Activated B cell treated with CpG ODN at 0.5 μM for 24 hours (primary cell): ENCODE measurements at regions not wholly inside any gene's neighbourhood (a gene's known extent, or its start where the extent isn't known, plus 50 kb on each side); places are given as distances from the start of the nearest gene placed in this dataset.

Source experiments
- ATAC-seq: fragments of 200-7000 bp; cut with Tn5 transposase; one replicate; pipeline ENCODE4 v1.10.0; 2021; ENCODE audit warnings: low read depth, mild to moderate bottlenecking, moderate library complexity
- CTCF ChIA-PET: fragments of 350-600 bp; sonication (Branson Sonifier 250); formaldehyde crosslinking; loops from one replicate; lab custom pipeline; 2021; ENCODE audit warnings: antibody characterized with exemption; lab: Charles Lee
- POLR2A ChIA-PET: fragments of 350-600 bp; sonication (Branson Sonifier 250); formaldehyde crosslinking; loops from one replicate; lab custom pipeline; 2021; ENCODE audit warnings: antibody characterized with exemption; lab: Charles Lee
- DNase-seq: peaks from one replicate; pipeline ENCODE4 v3.0.0; 2022
- H3K27ac Mint-ChIP-seq: one replicate; pipeline ENCODE4 v1.8.0; 2020; ENCODE audit warnings: mixed read lengths
- H3K27me3 Mint-ChIP-seq: one replicate; pipeline ENCODE4 v1.8.0; 2021; ENCODE audit warnings: mixed read lengths
- H3K36me3 Mint-ChIP-seq: one replicate; pipeline ENCODE4 v1.8.0; 2021; ENCODE audit warnings: low read depth, mixed read lengths
- H3K4me1 Mint-ChIP-seq: one replicate; pipeline ENCODE4 v1.8.0; 2021; ENCODE audit warnings: mixed read lengths
- H3K4me3 Mint-ChIP-seq: one replicate; pipeline ENCODE4 v1.8.0; 2020; ENCODE audit warnings: mild to moderate bottlenecking, mixed read lengths
- H3K9me3 Mint-ChIP-seq: one replicate; pipeline ENCODE4 v1.8.0; 2020; ENCODE audit warnings: mixed read lengths
- CTCF ChIP-seq: fragments of 200-600 bp; IDR thresholded peaks from one replicate; pipeline ENCODE4 v1.8.0; 2022; ENCODE audit warnings: antibody characterized with exemption, mild to moderate bottlenecking
- intact Hi-C: fragments of 100-400 bp; cut with micrococcal nuclease; formaldehyde crosslinking; loops from one replicate; pipeline ENCODE4 v1.15.1; 2024

- Mint-ChIP-seq H3K9me3 (peaks cover 27% of the 10 kb centered on the region), H3K36me3 (peaks cover 3% of the 10 kb centered on the region), H3K27me3 (peaks cover 11% of the 10 kb centered on the region), H3K27ac (no peak overlapping the region), H3K4me1 (no peaks in the 10 kb centered on the region), H3K4me3 (no peak overlapping the region)
- ChIA-PET POLR2A (no interaction called here), CTCF (no interaction called here)
- intact Hi-C loops, result no loop called here
- no peak for ATAC-seq
- TF ChIP-seq CTCF, result no peak
- DNase-seq, result no peak
These were observed 93.8 kb upstream of the KBTBD8 start for GRCh38 chr3:66904336-66904735.

- no peak for TF ChIP-seq CTCF
- no peak for DNase-seq
- no peak for ATAC-seq
- Mint-ChIP-seq H3K4me1 (no peaks in the 10 kb centered on the region), H3K4me3 (no peak overlapping the region), H3K9me3 (peaks cover 25% of the 10 kb centered on the region), H3K36me3 (peaks cover 3% of the 10 kb centered on the region), H3K27me3 (peaks cover 11% of the 10 kb centered on the region), H3K27ac (no peak overlapping the region)
- ChIA-PET CTCF (no interaction called here), POLR2A (no interaction called here)
- intact Hi-C loops, result no loop called here
These were observed 93.1 kb upstream of the KBTBD8 start for GRCh38 chr3:66904831-66905493.

GRCh38 chr3:66907136-66907535 is 91.0 kb upstream of the KBTBD8 start:
- ChIA-PET POLR2A (no interaction called here), CTCF (no interaction called here)
- Mint-ChIP-seq H3K4me1 (no peaks in the 10 kb centered on the region), H3K27ac (no peak overlapping the region), H3K27me3 (peaks cover 11% of the 10 kb centered on the region), H3K4me3 (no peak overlapping the region), H3K9me3 (peaks cover 11% of the 10 kb centered on the region), H3K36me3 (no peaks in the 10 kb centered on the region)
- intact Hi-C loops, result no loop called here
- no peak for DNase-seq
- ATAC-seq, result no peak
- TF ChIP-seq CTCF, result no peak

- CTCF ChIA-PET, result no interaction called here
These were observed 87.6 kb upstream of the KBTBD8 start for GRCh38 chr3:66910266-66911055.

More at GRCh38 chr3:66910266-66911055, 87.6 kb upstream of the KBTBD8 start:
- no peak for DNase-seq
- Mint-ChIP-seq H3K4me3 (no peak overlapping the region), H3K4me1 (no peaks in the 10 kb centered on the region), H3K36me3 (no peaks in the 10 kb centered on the region), H3K27ac (no peak overlapping the region), H3K27me3 (peaks cover 11% of the 10 kb centered on the region), H3K9me3 (peaks cover 6% of the 10 kb centered on the region)
- POLR2A ChIA-PET, result no interaction called here
- intact Hi-C loops, result no loop called here
- no peak for TF ChIP-seq CTCF
- no peak for ATAC-seq
